IMR-90 (cell line): ENCODE measurements at regions not wholly inside any gene's neighbourhood (a gene's known extent, or its start where the extent isn't known, plus 50 kb on each side); places are given as distances from the start of the nearest gene placed in this dataset.

Experiments
- ATAC-seq: fragments of 200-7000 bp; cut with Tn5 transposase; 2 replicates; pipeline ENCODE4 v1.9.1; 2020; ENCODE audit warnings: low read depth, mild to moderate bottlenecking, moderate library complexity
- BruUV-seq: library from RNA; stranded (reverse); fragments of 400-500 nt; replicated peaks from 2 replicates; lab custom pipeline; 2021; lab: Mats Ljungman, UMichigan
- CTCF ChIA-PET: fragments of 300-600 bp; formaldehyde crosslinking; extraction: SDS; loops from one replicate; lab custom pipeline; 2021; ENCODE audit warnings: antibody characterized with exemption; lab: Yijun Ruan, JAX
- POLR2A ChIA-PET: fragments of 300-600 bp; sonication (Branson Sonifier 250); formaldehyde crosslinking; loops from one replicate; lab custom pipeline; 2022; ENCODE audit warnings: antibody characterized with exemption; ENCODE audit not compliant: unreplicated experiment; lab: Charles Lee
- DNase-seq: peaks from one replicate; pipeline ENCODE4 v3.0.0; 2013
- H2AFZ ChIP-seq: replicated peaks from 2 replicates; pipeline ENCODE3; 2013; ENCODE audit warnings: low read length, mild to moderate bottlenecking; ENCODE audit not compliant: poor library complexity
- H2AK5ac ChIP-seq: 2 replicates; pipeline ENCODE4 v1.6.1; 2013; ENCODE audit warnings: low read depth, low read length, inconsistent platforms
- H2AK9ac ChIP-seq: replicated peaks from 2 replicates; pipeline ENCODE3; 2013; ENCODE audit warnings: mild to moderate bottlenecking, low read depth, low read length, moderate library complexity; ENCODE audit not compliant: poor library complexity
- H2BK120ac ChIP-seq: 2 replicates; pipeline ENCODE4 v1.6.1; 2013; ENCODE audit warnings: low read depth, low read length, inconsistent platforms
- H2BK15ac ChIP-seq: 3 replicates; pipeline ENCODE4 v1.6.1; 2013; ENCODE audit warnings: low read depth, low read length, inconsistent platforms
- H2BK20ac ChIP-seq: 2 replicates; pipeline ENCODE4 v1.6.1; 2013; ENCODE audit warnings: low read depth, mild to moderate bottlenecking, inconsistent platforms, low read length, moderate library complexity
- H2BK5ac ChIP-seq: 2 replicates; pipeline ENCODE4 v1.6.1; 2013; ENCODE audit warnings: mild to moderate bottlenecking, low read depth, low read length, inconsistent platforms; ENCODE audit not compliant: poor library complexity, severe bottlenecking
- H3K14ac ChIP-seq: replicated peaks from 2 replicates; pipeline ENCODE4 v1.6.1; 2013; ENCODE audit warnings: low read depth, low read length, inconsistent platforms
- H3K18ac ChIP-seq: 2 replicates; pipeline ENCODE4 v1.6.1; 2013; ENCODE audit warnings: low read depth, low read length, control low read depth
- H3K23ac ChIP-seq: 2 replicates; pipeline ENCODE4 v1.6.1; 2013; ENCODE audit warnings: low read depth, low read length, inconsistent platforms
- H3K27ac ChIP-seq: 2 replicates; pipeline ENCODE4 v1.5.1; 2013; ENCODE audit warnings: mild to moderate bottlenecking, control low read depth, low read length; ENCODE audit not compliant: insufficient read depth
- H3K27me3 ChIP-seq: 2 replicates; pipeline ENCODE4 v1.6.1; 2013; ENCODE audit warnings: low read length; ENCODE audit not compliant: control insufficient read depth, insufficient read depth
- H3K36me3 ChIP-seq: 2 replicates; pipeline ENCODE4 v1.6.1; 2013; ENCODE audit warnings: low read length, mixed read lengths; ENCODE audit not compliant: control insufficient read depth, insufficient read depth
- H3K4ac ChIP-seq: 2 replicates; pipeline ENCODE4 v1.6.1; 2013; ENCODE audit warnings: low read depth, low read length, inconsistent platforms
- H3K4me1 ChIP-seq: 2 replicates; pipeline ENCODE4 v1.6.1; 2013; ENCODE audit warnings: low read length, mixed read lengths; ENCODE audit not compliant: control insufficient read depth, insufficient read depth
- H3K4me2 ChIP-seq: 2 replicates; pipeline ENCODE4 v1.6.1; 2013; ENCODE audit warnings: low read depth, mild to moderate bottlenecking, control low read depth, low read length, moderate library complexity
- H3K4me3 ChIP-seq: 2 replicates; pipeline ENCODE4 v1.5.1; 2013; ENCODE audit warnings: low read depth, mild to moderate bottlenecking, control low read depth, low read length, moderate library complexity; ENCODE audit not compliant: insufficient read depth
- H3K56ac ChIP-seq: 2 replicates; pipeline ENCODE4 v1.6.1; 2013; ENCODE audit warnings: low read length, inconsistent platforms; ENCODE audit not compliant: insufficient read depth; ENCODE audit errors: extremely low read depth
- H3K79me1 ChIP-seq, 2 experiments: 2 replicates each; pipeline ENCODE4 v1.6.1; 2013; ENCODE audit warnings: low read length in 2 of 2, inconsistent platforms in 1 of 2, low read depth in 1 of 2
- H3K9ac ChIP-seq: 2 replicates; pipeline ENCODE4 v1.6.1; 2013; ENCODE audit warnings: low read depth, low read length, control low read depth
- H3K9me1 ChIP-seq: 2 replicates; pipeline ENCODE4 v1.6.1; 2013; ENCODE audit warnings: low read length, inconsistent platforms; ENCODE audit not compliant: insufficient read depth
- H3K9me3 ChIP-seq: 2 replicates; pipeline ENCODE4 v1.6.1; 2013; ENCODE audit warnings: low read length; ENCODE audit not compliant: control insufficient read depth, insufficient read depth
- H4K20me1 ChIP-seq: 2 replicates; pipeline ENCODE4 v1.6.1; 2013; ENCODE audit warnings: low read length, inconsistent platforms; ENCODE audit not compliant: insufficient read depth
- H4K5ac ChIP-seq: 2 replicates; pipeline ENCODE4 v1.6.1; 2013; ENCODE audit warnings: mild to moderate bottlenecking, low read depth, low read length, control low read depth
- H4K8ac ChIP-seq, 2 experiments: 2 replicates each; pipeline ENCODE4 v1.6.1; 2013; ENCODE audit warnings: low read depth in 2 of 2, low read length in 2 of 2, control low read depth in 1 of 2, inconsistent platforms in 1 of 2
- H4K91ac ChIP-seq: 2 replicates; pipeline ENCODE4 v1.6.1; 2013; ENCODE audit warnings: low read depth, low read length, inconsistent platforms; ENCODE audit not compliant: insufficient read depth
- BHLHE40 ChIP-seq: fragments of 150-350 bp; IDR thresholded peaks from 2 replicates; pipeline ENCODE4 v1.6.1; 2016; ENCODE audit warnings: mild to moderate bottlenecking, low read depth, low read length
- CEBPB ChIP-seq: IDR thresholded peaks from 2 replicates; pipeline ENCODE4 v1.6.1; 2012; ENCODE audit warnings: low read depth, low read length, improper control_type of control experiment
- CHD1 ChIP-seq: IDR thresholded peaks from 2 replicates; pipeline ENCODE4 v1.6.1; 2012; ENCODE audit warnings: low read depth, low read length, improper control_type of control experiment
- ELK1 ChIP-seq: fragments of 150-350 bp; IDR thresholded peaks from 2 replicates; pipeline ENCODE4 v1.6.1; 2016; ENCODE audit warnings: low read depth, mild to moderate bottlenecking, low read length, moderate library complexity, borderline replicate concordance
- FOS ChIP-seq: fragments of 150-350 bp; IDR thresholded peaks from 2 replicates; pipeline ENCODE4 v1.6.1; 2016; ENCODE audit warnings: low read depth, low read length
- MAFK ChIP-seq: IDR thresholded peaks from 2 replicates; pipeline ENCODE4 v1.6.1; 2012; ENCODE audit warnings: low read depth, low read length, improper control_type of control experiment
- MAZ ChIP-seq: IDR thresholded peaks from 2 replicates; pipeline ENCODE4 v1.6.1; 2012; ENCODE audit warnings: low read depth, mild to moderate bottlenecking, low read length, improper control_type of control experiment, moderate library complexity, borderline replicate concordance
- MXI1 ChIP-seq: IDR thresholded peaks from 2 replicates; pipeline ENCODE4 v1.6.1; 2012; ENCODE audit warnings: low read depth, mild to moderate bottlenecking, low read length, moderate library complexity, borderline replicate concordance
- NFE2L2 ChIP-seq: fragments of 150-350 bp; IDR thresholded peaks from 2 replicates; pipeline ENCODE4 v1.6.1; 2016; ENCODE audit warnings: low read depth, mild to moderate bottlenecking, low read length
- POLR2A ChIP-seq: IDR thresholded peaks from 2 replicates; pipeline ENCODE4 v1.6.1; 2012; ENCODE audit warnings: mild to moderate bottlenecking, low read depth, low read length
- RAD21 ChIP-seq: IDR thresholded peaks from 2 replicates; pipeline ENCODE4 v1.6.1; 2012; ENCODE audit warnings: low read length, improper control_type of control experiment
- RCOR1 ChIP-seq: IDR thresholded peaks from 2 replicates; pipeline ENCODE4 v1.6.1; 2012; ENCODE audit warnings: mild to moderate bottlenecking, low read length, improper control_type of control experiment; ENCODE audit not compliant: insufficient replicate concordance
- RFX5 ChIP-seq: IDR thresholded peaks from 2 replicates; pipeline ENCODE4 v1.8.0; 2012; ENCODE audit warnings: low read depth, mild to moderate bottlenecking, low read length, moderate library complexity
- SMC3 ChIP-seq: fragments of 150-350 bp; IDR thresholded peaks from 2 replicates; pipeline ENCODE4 v1.6.1; 2016; ENCODE audit warnings: low read depth, mild to moderate bottlenecking, antibody characterized with exemption, low read length, moderate library complexity
- dilution Hi-C: fragments of 300-500 bp; cut with HindIII; formaldehyde crosslinking; loops from one replicate; pipeline ENCODE4 v1.14.3; 2018; ENCODE audit warnings: low sequenced_read_pairs; ENCODE audit not compliant: unreplicated experiment
- in situ Hi-C: fragments of 300-500 bp; cut with MboI; formaldehyde crosslinking; loops from 3 replicates; pipeline ENCODE4 v1.14.3; 2019; ENCODE audit warnings: low sequenced_read_pairs, inconsistent platforms, mixed read lengths
- intact Hi-C: fragments of 100-400 bp; cut with micrococcal nuclease; formaldehyde crosslinking; loops from 2 replicates; pipeline ENCODE4 v1.10.0; 2022
- TF ChIP-seq, protein P1 (sequence below): conservative IDR thresholded peaks from 2 replicates; pipeline ENCODE4 v1.5.1; 2012; ENCODE audit warnings: mild to moderate bottlenecking, low read depth, low read length, improper control_type of control experiment
- TF ChIP-seq, protein P2 (sequence below): fragments of 150-350 bp; IDR thresholded peaks from 2 replicates; pipeline ENCODE4 v1.6.1; 2017; ENCODE audit warnings: mild to moderate bottlenecking, antibody characterized with exemption, low read length, low read depth

- no peak for DNase-seq
- 0 out of 2 replicates have a peak, but pooled peaks cover 1% of the 10 kb centered on the region for H3K9me3 ChIP-seq
- no peak overlapping the region for H3K4me2 ChIP-seq
- H3K4me1 ChIP-seq: no peaks in the 10 kb centered on the region
- no peak overlapping the region for H4K8ac ChIP-seq
- H4K91ac ChIP-seq: no peak overlapping the region
- H3K18ac ChIP-seq: no peak overlapping the region
- H3K9ac ChIP-seq: no peak overlapping the region
- H2BK15ac ChIP-seq: no peak overlapping the region
- H3K56ac ChIP-seq: no peak overlapping the region
- in situ Hi-C loops (no loop called here), dilution Hi-C loops (no loop called here), intact Hi-C loops (no loop called here)
- no peaks in the 10 kb centered on the region for H4K20me1 ChIP-seq
- CTCF ChIA-PET: no interaction called here
- TF ChIP-seq FOS: no peak
- no peak for TF ChIP-seq CHD1
- no peak for TF ChIP-seq MXI1
- TF ChIP-seq, protein P1, sequence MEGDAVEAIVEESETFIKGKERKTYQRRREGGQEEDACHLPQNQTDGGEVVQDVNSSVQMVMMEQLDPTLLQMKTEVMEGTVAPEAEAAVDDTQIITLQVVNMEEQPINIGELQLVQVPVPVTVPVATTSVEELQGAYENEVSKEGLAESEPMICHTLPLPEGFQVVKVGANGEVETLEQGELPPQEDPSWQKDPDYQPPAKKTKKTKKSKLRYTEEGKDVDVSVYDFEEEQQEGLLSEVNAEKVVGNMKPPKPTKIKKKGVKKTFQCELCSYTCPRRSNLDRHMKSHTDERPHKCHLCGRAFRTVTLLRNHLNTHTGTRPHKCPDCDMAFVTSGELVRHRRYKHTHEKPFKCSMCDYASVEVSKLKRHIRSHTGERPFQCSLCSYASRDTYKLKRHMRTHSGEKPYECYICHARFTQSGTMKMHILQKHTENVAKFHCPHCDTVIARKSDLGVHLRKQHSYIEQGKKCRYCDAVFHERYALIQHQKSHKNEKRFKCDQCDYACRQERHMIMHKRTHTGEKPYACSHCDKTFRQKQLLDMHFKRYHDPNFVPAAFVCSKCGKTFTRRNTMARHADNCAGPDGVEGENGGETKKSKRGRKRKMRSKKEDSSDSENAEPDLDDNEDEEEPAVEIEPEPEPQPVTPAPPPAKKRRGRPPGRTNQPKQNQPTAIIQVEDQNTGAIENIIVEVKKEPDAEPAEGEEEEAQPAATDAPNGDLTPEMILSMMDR: no peak
- TF ChIP-seq POLR2A: no peak
- TF ChIP-seq RFX5: no peak
- TF ChIP-seq SMC3: no peak
- no peak for TF ChIP-seq MAFK
- TF ChIP-seq ELK1: no peak
- no peak for TF ChIP-seq MAZ
- no peak for TF ChIP-seq CEBPB
- no peak for TF ChIP-seq BHLHE40
- no peak for TF ChIP-seq NFE2L2
- TF ChIP-seq RAD21: no peak
- TF ChIP-seq, protein P2, sequence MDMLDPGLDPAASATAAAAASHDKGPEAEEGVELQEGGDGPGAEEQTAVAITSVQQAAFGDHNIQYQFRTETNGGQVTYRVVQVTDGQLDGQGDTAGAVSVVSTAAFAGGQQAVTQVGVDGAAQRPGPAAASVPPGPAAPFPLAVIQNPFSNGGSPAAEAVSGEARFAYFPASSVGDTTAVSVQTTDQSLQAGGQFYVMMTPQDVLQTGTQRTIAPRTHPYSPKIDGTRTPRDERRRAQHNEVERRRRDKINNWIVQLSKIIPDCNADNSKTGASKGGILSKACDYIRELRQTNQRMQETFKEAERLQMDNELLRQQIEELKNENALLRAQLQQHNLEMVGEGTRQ: no peak
- TF ChIP-seq RCOR1: no peak
- no peaks in the 10 kb centered on the region for H3K27me3 ChIP-seq
- H3K4me3 ChIP-seq: no peak overlapping the region
- H3K9me1 ChIP-seq: no peaks in the 10 kb centered on the region
- H2AK5ac ChIP-seq: no peak overlapping the region
- H3K4ac ChIP-seq: no peak overlapping the region
- no peak overlapping the region for H2BK120ac ChIP-seq
- POLR2A ChIA-PET: no interaction called here
- no peak overlapping the region for H2BK20ac ChIP-seq
- H2AK9ac ChIP-seq: no peak overlapping the region
- H2BK5ac ChIP-seq: no peak overlapping the region
- no peak overlapping the region for H4K5ac ChIP-seq
- no peaks in the 10 kb centered on the region for H3K79me1 ChIP-seq
- no peak overlapping the region for H3K23ac ChIP-seq
- no peaks in the 10 kb centered on the region for H3K36me3 ChIP-seq
- no TSS peak for BruUV-seq
- H3K27ac ChIP-seq: no peak overlapping the region
- no peak for ATAC-seq
- H2AFZ ChIP-seq: no peak overlapping the region
- no peak overlapping the region for H3K14ac ChIP-seq
Measured at GRCh38 chr18:42233908-42234307, 278.9 kb downstream of the PIK3C3 start.
